Hepatocyte (in vitro differentiated cells): ENCODE measurements at regions not wholly inside any gene's neighbourhood (a gene's known extent, or its start where the extent isn't known, plus 50 kb on each side); places are given as distances from the start of the nearest gene placed in this dataset.

Source experiments
- CTCF ChIP-seq: fragments of 200-600 bp; sonication (generic); IDR thresholded peaks from 2 replicates; pipeline ENCODE4 v1.5.1; 2016; ENCODE audit warnings: antibody characterized with exemption, mild to moderate bottlenecking; ENCODE audit not compliant: poor library complexity
- EZH2 ChIP-seq: fragments of 200-600 bp; sonication (generic); IDR thresholded peaks from 2 replicates; pipeline ENCODE4 v1.6.1; 2016; ENCODE audit warnings: antibody characterized with exemption, mild to moderate bottlenecking, borderline replicate concordance

GRCh38 chr21:14054682-14055081, 156.1 kb downstream of the LIPI start:
- no peak for TF ChIP-seq CTCF
- TF ChIP-seq EZH2, result no peak
